GM21723 (cell line): ENCODE measurements at regions not wholly inside any gene's neighbourhood (a gene's known extent, or its start where the extent isn't known, plus 50 kb on each side); places are given as distances from the start of the nearest gene placed in this dataset.
A peak's percentile ranks its signal among the peaks of the same experiment; 100 is the strongest.

ENCODE experiments used
- ATAC-seq: cut with Tn5 transposase; IDR thresholded peaks from one replicate; pipeline ENCODE4 v1.9.1; 2021; ENCODE audit warnings: mild to moderate bottlenecking, moderate library complexity; ENCODE audit not compliant: unreplicated experiment

DNA sequence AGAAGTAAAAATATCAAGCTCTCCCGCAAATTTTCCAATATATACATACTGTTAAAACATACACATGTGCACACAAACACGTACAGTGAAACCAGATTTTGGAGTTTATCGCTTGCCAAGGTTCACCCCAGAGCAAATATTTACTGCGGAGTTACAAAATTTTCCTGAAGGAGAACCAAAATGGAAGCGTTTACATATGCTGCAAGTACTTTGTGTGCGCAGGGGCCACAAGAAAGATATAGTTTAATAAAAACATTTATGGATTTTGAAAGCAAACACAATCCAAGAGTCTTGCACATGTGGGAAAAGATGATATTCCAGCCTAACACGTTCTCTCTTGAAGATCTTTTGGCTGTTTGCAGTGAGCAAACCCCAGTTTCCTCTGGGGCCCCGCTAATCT lies 301.3 kb upstream of the NFE2L3 start:
- no peak for ATAC-seq

DNA sequence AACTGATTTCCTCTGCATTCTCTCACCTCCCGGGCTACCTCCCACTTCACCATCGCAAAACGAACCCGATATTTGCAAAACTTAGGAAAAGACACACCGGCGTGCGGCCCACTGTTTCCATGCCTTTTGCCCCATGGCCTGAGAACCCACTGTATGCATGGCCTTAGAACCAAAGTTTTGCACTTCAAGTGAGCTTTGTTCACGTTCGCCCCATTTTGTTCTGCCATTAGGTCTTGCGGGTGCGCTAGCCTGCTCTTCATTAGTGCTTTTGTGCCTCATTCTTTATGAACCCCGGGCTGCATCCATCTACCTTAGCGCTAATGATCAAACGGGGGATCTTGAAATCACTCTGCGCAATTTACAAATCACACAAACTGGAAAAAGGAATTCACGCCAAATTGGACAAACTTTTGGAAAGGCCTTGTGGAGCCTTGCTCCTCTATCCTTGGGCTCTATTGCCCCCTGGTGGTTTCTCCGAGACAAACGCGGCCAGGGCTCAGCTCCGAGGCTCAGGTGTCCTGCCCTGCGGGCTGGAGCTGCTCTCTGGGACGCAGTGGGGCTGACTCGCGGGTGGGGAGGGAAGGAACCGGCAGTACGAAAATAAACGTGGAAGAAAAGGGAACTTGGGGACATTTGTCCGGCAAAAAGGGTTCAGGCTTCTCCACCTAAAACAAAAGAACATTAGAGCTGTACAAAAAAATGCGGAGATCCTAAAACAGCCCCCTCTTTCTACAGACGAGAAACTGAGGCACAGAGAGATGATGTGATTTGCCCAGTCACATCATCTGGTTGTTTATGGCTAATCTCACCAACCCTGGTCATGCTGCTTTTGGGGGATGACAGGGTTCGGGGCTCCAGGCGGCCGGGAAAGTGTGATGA lies 300.4 kb upstream of the NFE2L3 start:
- peak; percentile 67 for ATAC-seq

DNA sequence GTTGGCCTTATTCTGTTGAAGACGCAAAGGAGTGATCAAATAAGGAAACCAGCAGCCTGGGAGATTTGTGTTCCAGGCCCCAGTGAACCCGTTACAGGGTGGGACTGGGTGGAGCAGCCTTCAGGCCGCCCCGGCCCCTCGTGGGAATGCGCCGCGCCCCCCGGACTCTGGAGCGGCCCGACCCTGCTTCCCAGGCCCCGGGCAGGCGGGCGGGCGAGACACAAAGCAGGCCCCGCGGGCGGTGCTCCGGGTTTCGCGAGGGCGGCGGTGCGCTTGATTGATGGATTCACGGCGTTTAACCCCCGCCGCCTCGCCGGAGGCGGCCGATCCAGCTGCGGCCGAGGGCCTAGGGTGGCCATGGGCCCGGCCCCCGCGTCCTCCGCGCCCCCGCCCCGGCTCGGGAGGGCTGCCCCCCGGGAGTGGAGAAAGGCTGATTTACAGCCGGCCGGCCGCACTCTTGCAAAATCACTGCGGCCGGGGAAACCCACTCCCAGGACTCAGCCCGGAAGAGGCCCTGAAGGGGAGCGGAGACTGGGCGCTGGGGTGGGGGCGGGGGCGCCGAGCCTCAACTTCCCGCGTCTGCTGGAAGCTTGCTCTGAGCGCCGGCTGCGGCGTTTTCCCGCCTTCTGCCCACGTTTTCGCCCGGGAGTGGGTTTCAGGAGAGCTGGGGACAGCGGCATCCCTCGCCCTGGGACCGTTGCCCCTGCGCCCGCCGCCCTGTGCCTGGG lies 299.6 kb upstream of the NFE2L3 start:
- ATAC-seq: no peak

DNA sequence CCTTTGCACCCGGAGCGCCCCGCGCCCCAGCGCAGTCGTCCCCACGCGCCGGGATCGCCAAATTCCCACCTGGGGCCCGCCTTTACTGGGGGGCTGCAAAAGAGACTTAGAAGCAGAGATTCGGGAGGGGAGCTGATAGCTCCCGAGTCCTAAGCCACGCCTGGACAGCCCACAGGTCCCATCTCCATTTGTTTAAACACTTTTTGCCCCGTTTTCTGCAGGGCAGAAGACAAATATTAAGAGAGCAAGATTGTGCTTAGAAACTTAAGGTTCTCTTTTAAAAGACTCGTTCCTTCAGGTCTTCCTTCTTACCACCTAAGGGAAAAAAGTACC lies 299.1 kb upstream of the NFE2L3 start:
- ATAC-seq: no peak

DNA sequence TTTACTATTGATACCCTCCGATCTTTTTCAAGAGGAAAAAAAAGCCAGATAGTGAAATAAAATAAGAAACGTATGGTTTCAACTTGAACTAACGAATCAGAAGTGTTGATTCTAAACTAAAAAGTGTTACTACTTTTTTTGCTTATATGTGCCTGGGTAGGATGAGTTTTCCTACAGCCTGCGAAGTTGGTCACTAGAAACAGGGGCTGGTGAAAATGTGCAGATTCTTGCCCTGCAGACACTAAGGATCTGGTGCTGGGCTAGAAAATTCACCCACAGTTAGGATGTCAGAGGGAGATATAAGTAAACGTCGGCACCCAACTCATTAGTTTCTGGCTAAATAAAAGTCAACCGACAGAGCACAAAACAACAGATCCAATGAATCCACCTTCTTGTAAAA lies 298.7 kb upstream of the NFE2L3 start:
- no peak for ATAC-seq

DNA sequence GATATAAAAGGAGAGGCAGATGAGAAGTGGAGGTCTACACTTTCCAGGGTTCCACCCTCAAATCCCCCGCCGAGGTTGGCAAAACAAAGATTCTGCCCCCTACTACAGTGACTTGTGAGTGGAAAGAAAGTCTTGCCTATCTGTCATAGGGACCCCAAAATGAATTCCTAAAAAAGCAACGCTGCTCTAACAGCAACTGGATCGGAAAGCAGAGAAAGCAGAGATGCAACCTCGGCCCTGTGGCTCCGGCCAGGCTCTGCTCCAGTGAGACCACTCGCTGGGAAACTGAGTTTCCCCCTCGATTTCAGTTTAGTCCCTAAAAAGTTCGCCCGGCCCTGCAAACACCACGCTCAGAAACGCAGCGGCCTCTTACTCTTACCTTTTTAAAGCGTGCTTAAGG lies 297.9 kb upstream of the NFE2L3 start:
- ATAC-seq: no peak

DNA sequence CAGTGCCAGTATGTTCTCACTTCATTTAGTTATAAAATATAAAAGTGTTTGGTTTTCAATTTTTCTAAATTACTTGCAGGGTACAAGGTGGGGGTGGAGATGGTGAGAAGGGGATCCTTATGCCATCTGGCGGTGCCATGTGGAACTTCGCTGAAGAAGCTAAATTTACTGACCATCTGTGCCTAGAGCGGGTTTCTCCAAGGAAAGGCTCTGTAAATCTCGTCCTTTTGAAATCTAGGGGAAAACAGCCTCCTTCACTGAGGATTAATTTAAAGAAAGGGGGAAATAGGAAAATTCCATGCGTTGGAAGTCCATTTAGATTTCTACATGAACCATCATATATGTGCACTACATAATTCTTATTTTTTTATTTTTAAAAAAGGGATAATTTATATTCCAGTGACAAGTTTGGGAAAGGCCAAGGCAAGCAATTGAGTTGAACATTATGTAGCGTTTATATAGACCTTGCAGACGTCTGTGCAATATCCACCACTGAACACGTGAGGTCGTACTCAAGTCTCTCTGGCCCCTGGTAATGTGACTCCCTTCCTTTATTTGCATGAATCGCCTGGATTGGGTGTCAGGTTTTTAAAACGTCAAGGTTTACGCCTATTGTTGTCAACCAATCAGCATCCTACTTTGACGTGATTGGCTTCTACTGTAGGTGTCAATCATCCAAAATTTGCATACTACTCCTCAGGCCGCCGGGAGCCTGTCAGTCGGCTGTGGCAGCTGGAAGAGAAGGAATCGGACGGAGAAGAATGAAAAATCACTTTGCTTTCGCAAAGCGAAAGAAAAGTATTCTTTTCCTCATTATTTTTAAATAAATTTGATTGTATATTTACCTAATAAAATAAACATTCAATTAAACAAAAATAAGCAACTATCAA lies 297.1 kb upstream of the NFE2L3 start:
- ATAC-seq: no peak

DNA sequence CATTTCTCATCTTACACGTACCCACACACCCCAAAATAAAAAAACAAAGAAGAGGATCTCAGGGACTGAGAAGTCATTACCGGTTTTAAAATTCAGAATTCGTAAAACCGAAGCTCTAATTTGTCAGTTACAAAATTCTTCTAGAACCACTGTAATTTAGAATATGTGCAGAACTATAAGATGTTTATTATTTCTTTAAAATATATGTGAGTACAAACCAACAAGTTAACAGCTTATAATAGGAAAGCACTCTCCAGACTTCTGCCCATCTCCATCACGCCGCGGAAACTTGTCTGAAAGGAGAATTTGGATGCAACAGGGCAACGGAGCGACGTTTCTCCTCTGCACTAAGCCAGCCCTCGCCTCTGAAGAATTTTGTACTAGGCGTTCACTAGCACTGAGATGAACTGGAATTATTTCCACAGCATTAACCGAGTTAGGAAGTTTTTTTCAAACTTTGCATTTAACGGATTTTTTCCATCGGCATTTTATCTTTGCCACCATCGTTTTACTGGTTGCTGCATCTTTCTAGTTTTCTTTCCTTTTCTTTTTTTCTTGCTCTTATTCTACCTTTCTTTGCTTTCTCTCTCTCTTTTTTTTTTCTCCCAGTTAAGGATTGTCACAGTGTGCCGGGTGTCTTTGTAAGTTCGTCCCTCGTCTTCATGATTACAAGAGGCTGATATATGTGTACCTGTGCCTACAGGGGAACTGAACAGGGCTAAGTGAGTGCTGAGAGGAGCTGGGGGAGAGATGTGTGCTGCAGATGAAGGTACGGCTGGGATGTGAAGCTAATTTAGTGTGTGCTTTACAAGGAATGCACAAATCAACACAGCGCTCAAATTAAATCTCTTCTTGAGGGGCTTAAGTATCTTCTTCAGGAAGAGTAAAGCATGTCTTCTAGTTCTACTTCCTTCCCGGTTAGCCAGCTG lies 295.9 kb upstream of the NFE2L3 start:
- ATAC-seq: no peak

DNA sequence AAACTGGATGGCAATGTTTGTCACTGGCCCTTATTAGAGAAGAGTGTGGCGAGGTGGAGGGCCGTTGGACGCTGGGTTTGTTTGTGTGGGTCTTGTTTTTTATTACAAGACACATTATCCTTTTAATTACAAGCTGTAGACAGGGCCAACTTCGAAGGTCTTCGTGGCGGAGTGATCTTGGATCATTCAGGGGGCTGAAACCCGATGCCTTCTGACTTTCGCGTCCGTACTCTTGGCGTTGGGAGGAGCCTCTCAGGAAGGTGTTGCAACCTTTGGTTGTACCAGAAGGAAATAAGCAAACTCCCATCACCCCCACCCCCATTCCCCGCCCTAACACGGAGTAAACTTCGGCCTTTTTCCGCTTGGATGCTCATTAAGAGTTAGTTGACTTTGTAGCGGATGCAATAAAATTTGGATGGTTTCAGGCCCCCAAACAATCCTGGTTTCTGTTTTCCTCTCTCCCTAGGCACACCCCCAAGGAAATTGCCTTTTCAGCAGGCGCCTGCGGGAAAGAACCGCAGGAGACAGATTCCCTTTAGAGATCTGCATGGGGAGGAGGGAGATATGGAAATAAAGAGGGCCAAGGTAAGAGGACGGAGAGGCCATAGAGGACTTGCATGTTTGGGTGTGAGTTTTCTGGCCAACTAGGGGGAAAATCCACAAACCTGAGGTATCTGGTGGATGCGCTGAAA lies 294.5 kb upstream of the NFE2L3 start:
- no peak for ATAC-seq

DNA sequence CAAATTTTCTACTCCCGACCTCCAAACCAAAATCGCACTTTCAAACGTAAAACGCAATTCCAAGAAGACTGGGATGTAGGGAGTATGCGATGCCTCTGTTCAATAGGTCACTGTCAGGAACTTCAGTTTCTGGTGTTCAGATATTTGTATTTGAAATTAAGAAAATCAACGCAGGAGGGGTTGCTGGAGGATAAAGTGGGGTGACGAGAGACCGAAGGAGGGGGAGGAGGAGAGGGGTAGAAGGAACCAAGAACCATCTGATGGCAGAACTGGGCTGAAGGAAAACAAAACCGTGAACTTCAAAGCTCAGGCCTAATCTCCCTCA lies 293.8 kb upstream of the NFE2L3 start:
- ATAC-seq: no peak

DNA sequence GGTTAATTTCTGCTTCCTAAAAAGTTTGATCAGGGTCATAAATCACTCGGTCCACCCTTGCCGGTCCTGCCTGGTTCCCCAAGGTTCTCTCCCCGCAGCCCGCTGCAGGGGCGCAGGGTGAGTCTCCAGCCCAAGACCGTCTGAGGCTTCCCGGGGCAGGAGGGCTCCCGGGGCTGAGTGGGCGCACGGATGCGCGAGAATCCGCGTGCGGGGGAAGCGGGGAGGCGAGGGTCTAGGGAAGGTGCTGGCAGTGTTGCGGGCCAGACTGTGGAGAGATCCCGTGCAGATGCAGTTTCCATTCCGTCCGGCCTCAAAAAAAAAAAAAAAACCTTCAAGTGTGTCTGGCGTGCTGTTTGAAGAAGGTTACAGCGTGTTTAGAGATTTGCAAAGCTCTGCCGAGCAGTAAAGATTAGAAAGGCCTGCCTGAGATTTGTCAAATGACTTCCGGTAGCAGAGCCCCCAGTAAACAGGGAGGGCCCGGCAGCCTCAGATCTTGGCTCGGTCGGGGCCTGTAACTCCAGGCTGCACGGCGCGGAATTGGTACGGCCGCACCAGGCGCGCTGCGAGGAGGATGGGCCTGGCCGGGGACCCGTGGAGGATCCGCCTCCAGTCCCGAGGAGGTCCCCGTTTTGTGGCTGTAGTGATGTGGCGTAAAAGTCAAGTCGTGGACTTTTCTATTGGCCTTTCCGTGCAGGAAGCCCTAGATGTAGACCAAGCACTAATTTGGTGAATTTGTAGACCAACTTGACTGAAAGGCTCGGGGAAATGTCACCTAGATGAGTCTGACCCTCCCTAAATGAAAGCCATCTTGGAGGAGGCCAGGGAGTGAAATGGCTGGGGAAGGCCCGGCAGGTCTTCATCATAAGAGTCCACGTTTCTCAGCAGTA lies 293.2 kb upstream of the NFE2L3 start:
- ATAC-seq: no peak

DNA sequence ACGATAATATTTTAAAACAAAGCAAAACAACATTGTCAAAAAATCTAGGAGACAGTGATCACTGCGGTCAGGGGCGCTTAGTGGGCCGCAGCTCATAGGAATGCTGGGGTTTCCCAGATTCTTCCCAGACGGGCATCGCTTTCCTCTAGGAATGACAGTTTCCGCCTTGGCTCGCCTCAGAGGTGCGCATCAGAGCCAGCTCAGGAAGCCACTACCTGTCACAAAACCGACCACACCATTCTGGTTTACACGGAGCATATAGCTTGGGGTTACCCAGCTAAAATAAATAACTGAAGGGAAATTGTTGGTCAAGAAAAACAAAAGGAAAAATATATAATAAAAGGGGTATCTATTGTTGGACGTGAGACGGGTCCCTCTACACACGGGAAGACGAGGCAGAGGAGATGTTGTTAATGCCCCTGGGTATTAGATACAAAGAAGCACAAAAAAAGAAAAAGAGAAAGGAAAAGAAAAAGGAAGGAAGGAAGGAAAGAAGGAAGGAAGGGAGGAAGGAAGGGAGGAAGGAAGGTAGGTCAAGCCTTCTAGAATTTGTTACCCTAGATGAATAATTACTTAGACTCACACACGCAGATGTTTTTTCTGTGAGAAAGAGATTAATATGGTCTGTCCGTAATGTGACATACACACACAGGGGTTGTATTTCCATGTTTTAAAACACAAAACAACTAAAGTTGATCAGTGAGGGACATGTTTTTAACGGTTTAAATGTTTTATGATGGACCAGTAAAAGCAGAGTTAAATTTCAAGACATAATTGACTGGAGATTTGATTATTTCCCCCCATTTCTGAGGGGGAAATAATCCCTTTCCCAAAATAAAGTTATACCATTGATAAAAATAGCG lies 292.4 kb upstream of the NFE2L3 start:
- ATAC-seq: no peak

DNA sequence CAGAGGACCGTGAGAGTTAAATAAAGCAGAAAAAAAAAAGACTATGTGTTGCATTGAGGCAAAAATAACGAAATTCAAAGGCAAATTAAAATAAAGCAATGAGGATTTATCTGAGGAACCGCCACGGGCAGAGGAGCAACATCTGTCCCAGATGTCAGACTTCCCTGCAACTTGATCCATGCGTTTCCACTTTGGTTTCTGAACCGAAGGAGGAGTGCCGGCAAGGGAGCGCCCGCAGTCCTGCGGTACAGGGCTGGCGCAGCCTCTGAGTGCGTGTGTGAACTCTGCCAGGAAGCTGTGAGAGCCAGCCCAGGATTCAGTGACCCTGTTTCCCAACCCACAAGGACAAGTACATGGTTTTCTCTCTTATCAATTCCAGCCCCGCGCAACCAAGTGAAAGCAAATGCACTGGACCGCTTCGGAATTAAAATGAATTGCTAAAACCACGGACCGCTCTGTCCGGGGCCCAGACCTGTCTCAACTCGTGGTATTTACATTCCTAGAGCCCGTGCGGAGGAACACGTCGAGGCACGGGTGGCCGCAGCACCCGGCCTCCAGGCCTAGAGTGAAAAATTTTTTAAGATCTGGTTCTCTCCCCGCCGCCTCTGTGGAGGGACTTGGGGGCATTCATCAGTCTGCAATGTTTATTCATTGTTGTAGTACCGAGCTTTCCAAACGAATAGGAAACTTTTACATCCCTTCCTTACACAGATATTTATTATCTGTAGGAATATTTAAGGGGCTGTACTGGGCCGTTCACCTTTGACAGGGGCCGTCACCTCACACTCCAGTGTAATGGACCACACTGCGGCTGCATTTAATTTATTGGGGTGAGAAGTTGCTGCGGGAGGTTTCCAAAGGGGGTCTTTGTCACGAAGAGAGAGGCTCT lies 291.5 kb upstream of the NFE2L3 start:
- ATAC-seq: no peak

DNA sequence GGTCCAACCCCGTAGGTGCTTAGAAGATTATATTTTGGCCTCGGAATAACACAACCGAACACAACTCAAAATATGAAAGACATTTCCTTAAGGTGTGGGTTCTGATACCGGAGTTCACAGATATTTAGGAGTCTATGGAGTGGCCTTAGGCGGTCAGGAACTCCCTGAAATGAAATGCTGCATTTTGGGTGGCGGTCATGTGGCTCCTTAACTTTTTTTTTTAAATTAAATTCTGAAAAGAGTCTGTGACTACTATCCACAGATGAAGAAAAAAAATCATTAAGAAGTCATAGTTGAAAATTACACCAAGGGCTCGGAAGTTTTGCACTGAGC lies 290.9 kb upstream of the NFE2L3 start:
- no peak for ATAC-seq

DNA sequence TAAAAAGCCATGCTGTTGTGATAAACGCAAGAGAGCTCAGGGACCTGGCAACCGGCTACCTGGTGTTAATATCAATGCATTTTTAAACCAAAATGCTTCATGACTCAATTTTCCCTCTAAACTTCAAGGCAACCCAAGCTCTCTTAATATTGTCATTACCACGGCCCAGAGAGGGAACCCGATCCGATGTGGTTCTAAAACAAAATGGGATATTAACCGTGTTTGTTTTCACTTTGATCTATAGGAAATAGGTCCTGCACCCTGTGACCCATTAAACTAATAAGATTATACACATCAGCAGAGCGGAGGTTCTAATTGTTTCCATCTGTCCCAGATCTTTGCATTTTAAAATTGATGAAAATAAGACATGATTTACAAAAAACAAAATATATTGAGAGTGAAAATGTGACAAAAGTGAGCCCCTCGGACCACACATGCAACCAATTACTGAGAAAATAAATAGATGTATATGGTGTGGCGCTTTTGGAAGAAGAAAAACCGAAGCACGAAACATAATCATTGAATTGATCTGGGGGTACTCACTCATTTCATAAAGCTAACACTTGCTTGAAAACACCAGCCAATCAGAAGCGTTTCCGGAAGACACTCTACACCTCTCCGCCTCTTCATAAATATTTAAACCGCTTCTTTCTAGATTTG lies 290.3 kb upstream of the NFE2L3 start:
- ATAC-seq: no peak

DNA sequence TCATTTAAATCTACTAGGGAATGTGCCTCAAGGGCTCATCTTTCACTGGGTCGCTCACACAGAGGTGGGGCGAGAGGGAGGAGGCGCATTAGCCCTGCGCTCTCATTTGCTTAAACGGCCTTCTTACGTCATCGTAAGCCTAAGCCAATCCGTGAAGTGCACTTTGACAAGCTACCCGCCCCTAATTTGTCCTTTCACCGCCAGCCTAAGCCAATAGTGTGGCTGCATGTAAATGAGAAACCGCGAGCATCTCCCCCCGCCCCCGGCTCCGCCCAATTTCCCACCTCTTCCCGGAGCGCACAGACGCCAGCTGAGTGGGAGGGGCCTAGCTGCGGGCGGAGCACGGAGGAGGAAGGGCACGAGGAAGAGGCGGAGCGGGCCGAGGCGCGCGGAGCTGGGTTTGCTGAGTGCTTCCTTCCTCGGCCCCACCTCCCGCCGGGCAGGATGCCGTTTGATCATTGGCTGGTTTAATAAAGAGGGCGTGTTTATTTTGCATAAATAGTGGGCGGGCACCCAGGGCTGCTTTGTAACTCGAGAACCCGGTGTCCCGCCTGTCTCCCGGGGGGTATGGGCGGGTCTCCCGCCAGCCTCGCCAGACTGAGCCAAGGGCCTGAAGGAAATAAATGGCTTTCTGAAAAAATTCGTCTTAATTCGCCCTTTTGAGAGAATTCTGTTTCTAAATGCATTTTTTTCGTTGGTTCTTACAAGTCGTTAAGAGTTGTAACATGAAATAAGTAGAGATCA lies 289.6 kb upstream of the NFE2L3 start:
- peak; percentile 93 for ATAC-seq
